ENCODE measurements at regions not wholly inside any gene's neighbourhood (a gene's known extent, or its start where the extent isn't known, plus 50 kb on each side); places are given as distances from the start of the nearest gene placed in this dataset.

DNA sequence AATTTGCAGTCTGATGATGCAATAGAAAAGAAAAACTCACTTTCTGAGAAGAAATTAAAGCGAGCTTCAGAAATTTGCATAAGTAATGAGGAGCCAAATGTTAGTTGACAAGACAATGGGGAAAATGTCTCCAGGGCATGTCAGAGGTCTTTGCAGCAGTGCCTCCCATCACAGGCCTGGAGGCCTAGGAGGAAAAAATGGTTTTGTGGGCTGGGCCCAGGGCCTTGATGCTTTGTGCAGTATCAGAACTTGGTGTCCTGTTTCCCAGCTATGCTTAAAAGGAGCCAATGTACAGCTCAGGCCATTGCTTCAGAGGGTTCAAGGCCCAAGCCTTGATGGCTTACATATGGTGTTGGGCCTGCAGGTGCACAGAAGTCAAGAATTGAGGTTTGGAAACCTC is 298.4 kb downstream of the SMARCA2 start:
- no peak overlapping the region for H4K91ac ChIP-seq (ENCODE audit: insufficient read depth, low read depth, low read length)
- DNase-seq = no peak
- H3K4me1 ChIP-seq (ENCODE audit: control insufficient read depth, insufficient read depth, low read length) = no peaks in the 10 kb centered on the region
- H2AK5ac ChIP-seq (ENCODE audit: low read depth, low read length) = no peak overlapping the region
- no peak overlapping the region for H2BK120ac ChIP-seq (ENCODE audit: low read depth, low read length)
- no peak overlapping the region for H4K8ac ChIP-seq (ENCODE audit: low read depth in 2 of 2, low read length in 2 of 2)
- H3K27me3 ChIP-seq (ENCODE audit: control insufficient read depth, insufficient read depth, low read length) = no peaks in the 10 kb centered on the region
- H3K4ac ChIP-seq (ENCODE audit: low read depth, low read length) = no peak overlapping the region
- no peak overlapping the region for H3K23ac ChIP-seq (ENCODE audit: low read depth, low read length)
- no peak overlapping the region for H2BK15ac ChIP-seq (ENCODE audit: low read depth, low read length)
- H3K9me3 ChIP-seq (ENCODE audit: control insufficient read depth, insufficient read depth, low read length) = peaks cover 8% of the 10 kb centered on the region
- no peaks in the 10 kb centered on the region for H3K36me3 ChIP-seq (ENCODE audit: control insufficient read depth, insufficient read depth, low read length)
- in situ Hi-C loops (cut with MboI; ENCODE audit: low sequenced_read_pairs) = no loop called here
- 86% methylated on average over 1 of the region's 1 CpG; no CpG with 5 or more reads in 1 of the 2 experiments for WGBS, 2 experiments (ENCODE audit: extremely low coverage in 2 of 2, insufficient read length in 1 of 2)
- H2BK5ac ChIP-seq (ENCODE audit: low read depth, low read length, poor library complexity, severe bottlenecking) = no peak overlapping the region
- intact Hi-C loops (cut with micrococcal nuclease) = no loop called here
- no TSS peak for BruUV-seq (replicated peaks)
- no peaks in the 10 kb centered on the region for H3K79me1 ChIP-seq (ENCODE audit: low read depth in 1 of 2, low read length in 2 of 2)
- H4K5ac ChIP-seq (ENCODE audit: low read depth, low read length) = no peak overlapping the region
- no peak overlapping the region for H3K18ac ChIP-seq (ENCODE audit: low read depth, low read length)
- H2BK20ac ChIP-seq (ENCODE audit: low read depth, low read length) = no peak overlapping the region
- no peak overlapping the region for H3K4me3 ChIP-seq (ENCODE audit: insufficient read depth, low read depth, low read length)
- H3K14ac ChIP-seq (replicated peaks; ENCODE audit: low read depth, low read length) = no peak overlapping the region
- ATAC-seq (ENCODE audit: low read depth) = no peak
- TF ChIP-seq, protein P1, sequence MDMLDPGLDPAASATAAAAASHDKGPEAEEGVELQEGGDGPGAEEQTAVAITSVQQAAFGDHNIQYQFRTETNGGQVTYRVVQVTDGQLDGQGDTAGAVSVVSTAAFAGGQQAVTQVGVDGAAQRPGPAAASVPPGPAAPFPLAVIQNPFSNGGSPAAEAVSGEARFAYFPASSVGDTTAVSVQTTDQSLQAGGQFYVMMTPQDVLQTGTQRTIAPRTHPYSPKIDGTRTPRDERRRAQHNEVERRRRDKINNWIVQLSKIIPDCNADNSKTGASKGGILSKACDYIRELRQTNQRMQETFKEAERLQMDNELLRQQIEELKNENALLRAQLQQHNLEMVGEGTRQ (IDR thresholded peaks at IDR 0.05; ENCODE audit: low read depth, low read length) = no peak
- TF ChIP-seq NFE2L2 (IDR thresholded peaks at IDR 0.05; ENCODE audit: low read depth, low read length) (no peak), CEBPB (IDR thresholded peaks at IDR 0.05; ENCODE audit: low read depth, low read length) (no peak), RAD21 (IDR thresholded peaks at IDR 0.05; ENCODE audit: low read length) (no peak), SMC3 (IDR thresholded peaks at IDR 0.05; ENCODE audit: low read depth, low read length) (no peak), MXI1 (IDR thresholded peaks at IDR 0.05; ENCODE audit: borderline replicate concordance, low read depth, low read length) (no peak), CHD1 (IDR thresholded peaks at IDR 0.05; ENCODE audit: low read depth, low read length) (no peak), FOS (IDR thresholded peaks at IDR 0.05; ENCODE audit: low read depth, low read length) (no peak), RFX5 (IDR thresholded peaks at IDR 0.05; ENCODE audit: low read depth, low read length) (no peak), MAZ (IDR thresholded peaks at IDR 0.05; ENCODE audit: borderline replicate concordance, low read depth, low read length) (no peak), MAFK (IDR thresholded peaks at IDR 0.05; ENCODE audit: low read depth, low read length) (no peak), RCOR1 (IDR thresholded peaks at IDR 0.05; ENCODE audit: insufficient replicate concordance, low read length) (no peak)
- TF ChIP-seq, protein P2, sequence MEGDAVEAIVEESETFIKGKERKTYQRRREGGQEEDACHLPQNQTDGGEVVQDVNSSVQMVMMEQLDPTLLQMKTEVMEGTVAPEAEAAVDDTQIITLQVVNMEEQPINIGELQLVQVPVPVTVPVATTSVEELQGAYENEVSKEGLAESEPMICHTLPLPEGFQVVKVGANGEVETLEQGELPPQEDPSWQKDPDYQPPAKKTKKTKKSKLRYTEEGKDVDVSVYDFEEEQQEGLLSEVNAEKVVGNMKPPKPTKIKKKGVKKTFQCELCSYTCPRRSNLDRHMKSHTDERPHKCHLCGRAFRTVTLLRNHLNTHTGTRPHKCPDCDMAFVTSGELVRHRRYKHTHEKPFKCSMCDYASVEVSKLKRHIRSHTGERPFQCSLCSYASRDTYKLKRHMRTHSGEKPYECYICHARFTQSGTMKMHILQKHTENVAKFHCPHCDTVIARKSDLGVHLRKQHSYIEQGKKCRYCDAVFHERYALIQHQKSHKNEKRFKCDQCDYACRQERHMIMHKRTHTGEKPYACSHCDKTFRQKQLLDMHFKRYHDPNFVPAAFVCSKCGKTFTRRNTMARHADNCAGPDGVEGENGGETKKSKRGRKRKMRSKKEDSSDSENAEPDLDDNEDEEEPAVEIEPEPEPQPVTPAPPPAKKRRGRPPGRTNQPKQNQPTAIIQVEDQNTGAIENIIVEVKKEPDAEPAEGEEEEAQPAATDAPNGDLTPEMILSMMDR (conservative IDR thresholded peaks at IDR 0.05; ENCODE audit: low read depth, low read length) = no peak
- TF ChIP-seq, protein P3, sequence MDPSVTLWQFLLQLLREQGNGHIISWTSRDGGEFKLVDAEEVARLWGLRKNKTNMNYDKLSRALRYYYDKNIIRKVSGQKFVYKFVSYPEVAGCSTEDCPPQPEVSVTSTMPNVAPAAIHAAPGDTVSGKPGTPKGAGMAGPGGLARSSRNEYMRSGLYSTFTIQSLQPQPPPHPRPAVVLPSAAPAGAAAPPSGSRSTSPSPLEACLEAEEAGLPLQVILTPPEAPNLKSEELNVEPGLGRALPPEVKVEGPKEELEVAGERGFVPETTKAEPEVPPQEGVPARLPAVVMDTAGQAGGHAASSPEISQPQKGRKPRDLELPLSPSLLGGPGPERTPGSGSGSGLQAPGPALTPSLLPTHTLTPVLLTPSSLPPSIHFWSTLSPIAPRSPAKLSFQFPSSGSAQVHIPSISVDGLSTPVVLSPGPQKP (IDR thresholded peaks at IDR 0.05; ENCODE audit: borderline replicate concordance, low read depth, low read length) = no peak
- ChIA-PET CTCF (no interaction called here), POLR2A (ENCODE audit: unreplicated experiment) (no interaction called here)
- H3K9me1 ChIP-seq (ENCODE audit: insufficient read depth, low read length) = no peaks in the 10 kb centered on the region
- no peak overlapping the region for H2AFZ ChIP-seq (replicated peaks; ENCODE audit: low read length, poor library complexity)
- H3K9ac ChIP-seq (ENCODE audit: low read depth, low read length) = no peak overlapping the region
- H3K56ac ChIP-seq (ENCODE audit: extremely low read depth, insufficient read depth, low read length) = no peak overlapping the region
- no peak overlapping the region for H2AK9ac ChIP-seq (replicated peaks; ENCODE audit: low read depth, low read length, poor library complexity)
- H4K20me1 ChIP-seq (ENCODE audit: insufficient read depth, low read length) = no peaks in the 10 kb centered on the region
- H3K27ac ChIP-seq (ENCODE audit: insufficient read depth, low read length) = no peak overlapping the region
- no peak overlapping the region for H3K4me2 ChIP-seq (ENCODE audit: low read depth, low read length)
- dilution Hi-C loops (cut with HindIII; ENCODE audit: low sequenced_read_pairs, unreplicated experiment) = no loop called here

All from IMR-90 (cell line).